Stomach (tissue), 4 donors: ENCODE measurements at regions not wholly inside any gene's neighbourhood (a gene's known extent, or its start where the extent isn't known, plus 50 kb on each side); places are given as distances from the start of the nearest gene placed in this dataset.

ENCODE experiments used
- POLR2A ChIP-seq, 4 donors: fragments of 450-650 bp; IDR thresholded peaks; one replicate each; pipeline ENCODE4 v1.6.1; 2016; ENCODE audit warnings: antibody characterized with exemption in 4 of 4, control low read depth in 2 of 4, mild to moderate bottlenecking in 1 of 4, moderate library complexity in 1 of 4
- TF ChIP-seq, protein P1 (sequence below), 7 experiments: fragments of 450-650 bp in 4 of 7; fragments of 200-600 bp in 3 of 7; sonication (generic) in 3 of 7; IDR thresholded peaks; one replicate each; pipeline ENCODE4 v1.5.1; 2016 to 2019; ENCODE audit warnings: antibody characterized with exemption in 7 of 7, control low read depth in 2 of 7, mild to moderate bottlenecking in 1 of 7

DNA sequence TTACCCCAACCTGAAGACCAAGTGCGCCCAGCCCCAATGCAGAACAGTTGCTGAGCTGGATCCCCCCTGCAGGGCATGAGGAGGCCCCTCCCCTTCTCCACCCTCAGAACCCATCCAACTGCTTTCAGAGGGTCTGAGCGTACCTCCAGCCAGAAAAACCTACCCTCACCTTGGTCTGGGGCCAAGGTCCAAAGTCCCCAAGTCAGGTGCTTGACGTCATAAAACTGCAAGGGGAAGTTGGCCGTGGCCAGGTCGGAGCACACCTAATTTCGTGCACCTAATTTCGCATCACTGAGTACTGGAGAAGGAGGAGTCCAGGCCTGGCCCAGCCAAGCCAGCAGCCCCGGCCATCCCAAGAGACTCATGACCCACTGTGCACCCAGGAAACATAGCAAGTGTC, 289.8 kb downstream of the CTTN start:
- TF ChIP-seq, protein P1, sequence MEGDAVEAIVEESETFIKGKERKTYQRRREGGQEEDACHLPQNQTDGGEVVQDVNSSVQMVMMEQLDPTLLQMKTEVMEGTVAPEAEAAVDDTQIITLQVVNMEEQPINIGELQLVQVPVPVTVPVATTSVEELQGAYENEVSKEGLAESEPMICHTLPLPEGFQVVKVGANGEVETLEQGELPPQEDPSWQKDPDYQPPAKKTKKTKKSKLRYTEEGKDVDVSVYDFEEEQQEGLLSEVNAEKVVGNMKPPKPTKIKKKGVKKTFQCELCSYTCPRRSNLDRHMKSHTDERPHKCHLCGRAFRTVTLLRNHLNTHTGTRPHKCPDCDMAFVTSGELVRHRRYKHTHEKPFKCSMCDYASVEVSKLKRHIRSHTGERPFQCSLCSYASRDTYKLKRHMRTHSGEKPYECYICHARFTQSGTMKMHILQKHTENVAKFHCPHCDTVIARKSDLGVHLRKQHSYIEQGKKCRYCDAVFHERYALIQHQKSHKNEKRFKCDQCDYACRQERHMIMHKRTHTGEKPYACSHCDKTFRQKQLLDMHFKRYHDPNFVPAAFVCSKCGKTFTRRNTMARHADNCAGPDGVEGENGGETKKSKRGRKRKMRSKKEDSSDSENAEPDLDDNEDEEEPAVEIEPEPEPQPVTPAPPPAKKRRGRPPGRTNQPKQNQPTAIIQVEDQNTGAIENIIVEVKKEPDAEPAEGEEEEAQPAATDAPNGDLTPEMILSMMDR (IDR thresholded peaks at IDR 0.05): no peak
- no peak for TF ChIP-seq POLR2A (IDR thresholded peaks at IDR 0.05)
